GM21447 (cell line): ENCODE measurements at regions not wholly inside any gene's neighbourhood (a gene's known extent, or its start where the extent isn't known, plus 50 kb on each side); places are given as distances from the start of the nearest gene placed in this dataset.

Experiments
- ATAC-seq: cut with Tn5 transposase; IDR thresholded peaks from one replicate; pipeline ENCODE4 v1.9.1; 2021; ENCODE audit not compliant: unreplicated experiment

DNA sequence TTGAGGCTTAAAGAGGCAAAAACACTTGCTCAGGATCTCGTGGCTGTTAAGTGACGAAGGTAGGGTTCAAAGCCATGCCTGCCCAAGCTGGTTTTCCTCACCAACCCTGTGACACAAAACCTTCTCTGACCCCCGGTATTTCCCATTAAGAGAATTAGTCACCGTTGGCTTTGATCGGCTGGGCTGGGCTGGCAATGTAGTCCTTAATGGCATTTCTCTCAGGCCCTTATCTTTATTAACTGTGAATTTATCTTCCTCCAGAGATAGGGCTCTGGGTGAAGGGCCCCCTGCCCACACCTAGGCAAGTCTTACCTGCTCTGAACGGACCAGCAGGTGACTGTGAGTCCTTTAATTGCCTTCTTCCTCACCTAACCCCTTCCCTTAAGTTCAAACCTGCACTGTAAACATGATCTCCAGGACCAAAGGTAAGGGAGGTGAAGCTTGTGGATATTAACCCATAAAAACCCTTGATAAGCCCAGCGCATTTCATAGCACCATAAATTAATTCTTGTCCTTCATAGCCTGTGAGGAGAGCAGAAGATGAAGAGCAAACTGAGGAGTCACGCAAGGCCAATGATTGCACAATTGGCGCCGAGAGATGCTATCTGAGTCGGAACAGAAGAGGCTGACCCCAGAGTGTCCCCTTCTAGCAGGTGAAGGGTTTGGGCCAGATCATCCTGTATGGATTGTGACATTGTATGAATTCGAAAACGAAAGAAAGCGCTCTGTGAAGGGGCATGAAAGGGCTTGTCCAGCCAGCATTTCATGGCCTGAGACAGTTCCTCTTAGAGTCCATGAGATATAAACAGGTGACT is 790.8 kb upstream of the TBX3 start:
- no peak for ATAC-seq

DNA sequence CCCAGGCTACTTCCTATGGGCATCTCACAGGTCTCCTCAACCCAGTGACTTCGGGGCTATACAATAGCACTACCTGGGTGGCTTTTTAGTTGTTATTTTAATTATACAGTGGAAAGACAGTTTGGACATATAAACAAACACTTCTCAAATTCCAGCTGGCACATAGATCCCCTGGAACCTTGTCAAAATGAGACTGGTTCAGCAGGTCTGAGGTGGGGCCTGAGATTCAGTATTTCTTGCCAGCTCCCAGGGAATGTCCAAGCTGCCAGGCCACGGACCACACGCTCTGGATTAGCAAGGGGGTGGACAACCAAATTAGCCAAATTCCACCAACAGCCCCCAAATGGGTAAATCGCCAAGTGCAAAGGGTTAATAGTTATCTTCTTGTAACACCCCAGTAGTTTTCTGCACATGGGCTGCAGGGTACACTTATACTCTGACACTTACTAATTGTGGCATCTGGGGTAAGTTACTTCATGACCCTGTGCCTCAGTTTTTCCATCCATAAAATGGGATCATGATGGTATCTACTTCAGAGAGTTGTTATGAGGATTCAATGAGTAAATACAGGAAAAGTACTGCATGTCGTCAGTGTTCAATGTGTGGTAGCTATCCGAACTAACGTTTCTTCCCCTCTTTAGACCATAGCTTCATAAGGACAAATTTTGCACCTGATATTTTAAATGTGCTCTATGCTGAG is 789.4 kb upstream of the TBX3 start:
- ATAC-seq, result no peak

DNA sequence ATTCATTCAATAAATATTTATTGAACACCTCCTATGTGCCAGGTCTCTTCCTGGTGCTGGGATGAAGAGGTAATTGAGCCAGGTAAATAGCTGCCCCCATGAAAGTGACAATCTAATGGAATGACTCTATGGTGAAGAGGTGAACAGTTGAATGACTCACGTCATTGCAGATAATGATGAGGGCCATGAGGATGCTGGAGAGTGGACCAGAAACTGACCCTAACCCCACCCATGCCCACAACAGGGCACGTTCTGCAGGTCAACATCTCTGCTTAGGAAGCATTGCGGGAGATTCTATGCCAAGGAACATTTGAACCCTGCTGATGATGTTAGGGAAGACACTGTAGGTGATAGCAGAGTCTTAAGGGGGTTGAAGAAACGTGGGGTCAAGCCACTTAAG is 788.9 kb upstream of the TBX3 start:
- ATAC-seq, result no peak

DNA sequence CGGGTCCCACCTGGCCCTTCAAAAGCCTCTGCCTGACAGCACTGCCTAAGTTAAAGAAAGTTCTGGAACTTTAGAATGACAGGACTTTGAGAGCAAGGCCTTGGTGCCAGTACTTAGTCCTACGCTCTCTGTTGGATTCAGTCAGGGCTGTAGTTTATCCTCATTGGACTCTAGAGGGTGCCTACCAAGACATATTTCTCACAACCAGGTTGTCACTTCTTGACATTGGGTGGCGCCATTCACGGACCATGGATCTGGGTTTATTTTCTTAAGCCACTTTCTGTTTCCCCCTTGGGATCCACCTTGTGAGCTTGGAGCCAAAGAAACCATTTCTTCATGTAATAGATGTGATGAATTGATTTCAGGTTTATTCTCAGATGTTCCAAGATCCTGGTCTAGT is 787.0 kb upstream of the TBX3 start:
- no peak for ATAC-seq

DNA sequence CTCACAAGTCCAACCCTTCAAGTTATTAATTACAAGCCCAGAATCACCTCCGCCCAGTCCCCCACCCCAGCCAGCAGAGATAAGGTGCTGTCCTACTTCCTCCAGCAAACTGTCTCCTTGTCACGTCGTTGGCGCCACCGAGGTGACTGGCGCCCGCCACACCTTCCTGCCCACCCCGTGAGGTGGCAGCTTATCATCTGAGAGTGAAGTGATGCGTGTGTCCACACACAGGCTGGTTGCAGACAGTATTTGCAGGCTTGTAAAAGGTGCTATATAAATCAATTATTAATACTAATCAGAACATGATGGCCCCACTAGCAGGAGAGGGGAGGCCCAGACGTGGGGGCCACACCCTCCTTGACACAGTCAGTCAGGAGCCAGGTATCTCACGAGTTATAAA is 786.6 kb upstream of the TBX3 start:
- no peak for ATAC-seq

DNA sequence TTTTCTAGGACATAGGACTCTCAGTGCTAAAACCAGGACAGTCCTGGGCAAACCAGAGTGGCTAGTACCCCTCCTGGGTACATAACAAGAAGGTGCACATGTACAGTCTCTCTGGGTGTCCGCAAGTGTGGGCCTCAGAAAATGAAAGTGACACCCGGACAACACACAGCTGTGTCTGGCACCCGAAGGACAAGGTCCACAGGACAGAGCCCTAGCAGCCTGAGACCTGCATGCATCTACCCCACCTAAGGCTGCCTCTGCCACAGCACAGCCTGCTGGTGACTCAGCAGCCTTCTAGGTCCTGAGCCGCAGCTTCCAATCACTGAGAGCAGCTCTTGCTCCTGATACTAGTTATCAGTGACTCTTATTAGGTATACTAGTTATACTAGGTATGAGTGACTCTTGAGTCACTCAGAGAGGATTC is 784.1 kb upstream of the TBX3 start:
- no peak for ATAC-seq

DNA sequence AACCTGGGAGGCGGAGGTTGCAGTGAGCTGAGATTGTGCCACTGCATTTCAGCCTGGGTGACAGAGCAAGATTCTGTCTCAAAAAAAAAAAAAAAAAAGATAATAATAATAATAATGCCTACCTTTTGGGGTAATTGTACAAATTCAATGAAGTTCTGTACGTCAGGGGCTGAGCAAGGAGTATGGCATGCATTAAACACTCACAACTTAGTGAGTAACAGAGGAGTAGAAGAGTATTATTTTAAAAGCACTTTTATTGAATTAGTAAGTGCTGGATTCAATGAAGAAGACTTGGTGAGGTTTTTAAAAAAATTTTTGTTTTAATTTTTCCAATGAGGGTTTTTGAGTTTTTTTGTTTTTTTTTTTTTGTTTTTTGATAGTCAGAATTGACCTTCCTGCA is 783.6 kb upstream of the TBX3 start:
- no peak for ATAC-seq

DNA sequence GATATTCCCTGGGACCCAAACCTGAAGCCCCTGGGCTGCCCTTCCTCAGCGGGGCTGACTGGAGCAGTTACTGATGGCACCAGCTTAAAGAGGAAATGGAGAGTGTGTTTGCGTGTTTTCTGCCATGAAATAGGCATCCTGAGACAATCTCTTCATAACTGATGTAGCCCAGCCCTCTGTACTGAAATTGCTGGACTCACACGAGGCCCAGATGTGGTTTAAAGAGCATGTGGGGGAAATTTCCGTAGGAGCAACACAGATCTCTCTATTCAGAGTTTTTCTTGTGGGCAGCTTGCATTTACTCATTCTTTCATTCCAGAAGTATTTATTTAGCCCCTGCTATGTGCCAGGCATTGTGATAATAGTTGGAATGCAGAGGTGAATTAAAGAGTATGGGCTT is 782.1 kb upstream of the TBX3 start:
- no peak for ATAC-seq

DNA sequence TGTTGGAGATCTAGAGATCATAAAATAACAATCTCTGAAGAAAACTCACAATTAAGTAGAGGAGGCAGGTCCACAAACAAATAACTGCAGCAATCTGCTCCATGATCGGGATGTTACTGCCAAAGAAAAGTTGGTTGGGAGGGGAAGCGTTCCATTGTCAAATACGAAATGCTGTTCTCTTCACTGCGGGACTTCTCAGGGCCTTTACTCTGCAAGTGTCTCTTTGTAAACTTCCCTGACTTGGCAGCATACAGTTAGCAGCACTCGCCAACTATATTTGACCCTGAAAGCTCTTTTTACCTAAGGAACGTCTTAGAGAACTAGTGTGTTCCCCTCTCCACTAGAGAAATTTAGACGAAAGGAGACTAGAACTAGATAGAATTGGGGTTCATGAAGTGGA is 780.7 kb upstream of the TBX3 start:
- ATAC-seq, result no peak

DNA sequence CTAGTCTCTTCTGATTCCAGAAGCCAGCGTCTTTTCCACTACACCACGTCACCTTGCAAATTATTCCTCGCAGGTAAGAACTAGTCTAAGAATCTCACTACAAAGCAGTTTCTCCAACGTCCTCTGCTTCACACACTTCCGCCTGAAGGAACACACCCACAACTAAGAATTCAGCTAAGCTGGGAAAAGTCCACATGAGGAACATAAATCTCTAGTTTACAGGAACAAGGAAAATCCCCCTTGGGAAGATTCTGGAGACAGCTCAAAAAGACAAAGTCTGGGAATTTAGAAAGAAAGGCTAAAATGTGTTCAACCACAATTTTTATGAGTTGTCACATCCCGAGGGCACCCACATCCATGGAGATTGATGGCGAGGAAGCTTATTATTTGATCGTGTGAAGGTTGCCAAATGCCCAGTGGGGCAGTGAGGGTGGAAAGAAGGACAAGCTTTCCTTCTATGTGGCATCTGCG is 780.2 kb upstream of the TBX3 start:
- no peak for ATAC-seq

DNA sequence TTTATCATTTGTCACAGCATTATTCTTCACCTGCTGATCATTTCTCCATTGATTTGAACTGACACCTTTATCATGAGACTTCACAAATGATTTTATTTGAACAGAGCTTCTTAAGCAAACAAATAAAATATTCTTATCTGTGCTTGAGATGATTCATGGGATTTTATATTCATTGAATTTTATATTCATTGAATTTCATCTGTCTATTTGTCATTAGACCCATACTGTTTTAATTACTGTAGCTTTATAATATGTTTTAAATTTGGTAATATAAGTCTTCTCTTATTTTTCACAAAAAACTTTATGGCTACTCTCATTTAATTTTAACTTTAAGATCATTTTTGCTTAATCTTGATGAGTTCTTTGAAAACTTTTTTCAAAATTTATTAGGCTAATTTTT is 777.4 kb upstream of the TBX3 start:
- no peak for ATAC-seq

DNA sequence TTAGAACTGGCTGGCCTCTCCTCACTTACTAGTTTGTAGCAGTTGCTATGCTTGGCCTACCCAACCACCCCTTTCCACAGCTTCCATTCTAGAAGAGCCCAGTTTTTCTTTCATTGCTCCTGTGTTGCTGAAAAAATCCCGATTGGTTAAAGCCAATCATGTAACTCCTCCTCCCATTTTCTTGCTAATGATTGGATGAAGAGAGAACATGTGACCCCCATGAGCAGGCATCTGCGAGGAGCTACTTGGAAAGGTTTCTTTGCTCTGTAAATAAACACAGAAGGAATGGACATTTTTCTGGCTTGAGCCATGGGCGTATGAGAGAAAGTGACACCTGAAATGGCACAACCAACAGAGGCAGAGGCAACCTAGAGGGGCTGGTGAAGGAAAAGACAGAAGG is 773.8 kb upstream of the TBX3 start:
- ATAC-seq, result no peak

DNA sequence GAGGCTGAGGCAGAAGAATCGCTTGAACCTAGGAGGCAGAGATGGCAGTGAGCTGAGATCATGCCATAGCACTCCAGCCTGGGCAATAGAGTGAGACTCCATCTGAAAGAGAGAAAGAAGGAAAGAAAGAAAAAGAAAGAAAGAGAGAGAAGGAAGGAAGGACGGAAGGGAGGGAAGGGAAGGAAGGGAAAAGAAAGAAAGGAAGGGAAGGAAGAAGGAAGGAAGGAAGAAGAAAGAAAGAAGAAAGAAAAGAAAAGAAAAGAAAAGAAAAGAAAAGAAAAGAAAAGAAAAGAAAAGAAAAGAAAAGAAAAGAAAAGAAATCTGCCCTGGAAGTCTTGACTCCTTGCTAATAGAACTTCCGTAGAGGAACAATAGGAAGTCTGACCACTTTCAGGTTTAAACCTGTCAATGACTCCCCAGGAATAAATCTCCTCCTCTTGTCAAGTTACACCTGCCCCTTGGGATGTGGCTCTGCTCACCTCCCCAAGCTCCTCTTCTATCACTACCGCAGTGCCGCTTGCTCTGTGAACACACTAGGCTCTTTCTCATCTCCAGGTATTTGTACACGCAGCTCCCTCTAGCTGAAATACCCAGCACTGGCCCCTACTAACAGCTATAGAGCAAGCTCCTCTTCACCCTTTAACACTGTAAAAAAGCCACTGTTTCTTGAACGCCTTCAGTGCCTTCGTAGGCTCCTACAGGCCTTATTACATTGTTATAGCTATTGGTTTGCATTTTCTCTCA is 773.1 kb upstream of the TBX3 start:
- no peak for ATAC-seq

DNA sequence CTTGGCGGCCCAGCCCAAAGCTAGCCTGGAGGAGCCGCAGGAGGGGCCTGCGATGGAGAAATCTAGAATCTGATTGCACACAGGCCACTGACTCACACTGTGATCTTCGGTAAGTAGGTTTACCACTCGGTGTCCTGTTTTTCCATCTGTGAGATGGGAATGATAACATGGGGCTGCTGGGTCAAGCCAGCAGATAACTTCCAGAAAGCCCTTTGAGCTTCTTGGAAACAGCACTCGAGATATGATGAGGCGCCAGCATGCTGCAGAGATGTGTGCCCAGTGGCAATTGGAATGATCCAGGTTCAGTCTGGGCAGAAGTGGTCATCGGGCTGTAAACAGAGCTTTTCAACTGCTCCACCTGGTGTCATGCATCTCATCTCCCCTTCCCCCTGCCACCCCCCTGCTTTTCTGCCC is 771.3 kb upstream of the TBX3 start:
- ATAC-seq, result no peak

DNA sequence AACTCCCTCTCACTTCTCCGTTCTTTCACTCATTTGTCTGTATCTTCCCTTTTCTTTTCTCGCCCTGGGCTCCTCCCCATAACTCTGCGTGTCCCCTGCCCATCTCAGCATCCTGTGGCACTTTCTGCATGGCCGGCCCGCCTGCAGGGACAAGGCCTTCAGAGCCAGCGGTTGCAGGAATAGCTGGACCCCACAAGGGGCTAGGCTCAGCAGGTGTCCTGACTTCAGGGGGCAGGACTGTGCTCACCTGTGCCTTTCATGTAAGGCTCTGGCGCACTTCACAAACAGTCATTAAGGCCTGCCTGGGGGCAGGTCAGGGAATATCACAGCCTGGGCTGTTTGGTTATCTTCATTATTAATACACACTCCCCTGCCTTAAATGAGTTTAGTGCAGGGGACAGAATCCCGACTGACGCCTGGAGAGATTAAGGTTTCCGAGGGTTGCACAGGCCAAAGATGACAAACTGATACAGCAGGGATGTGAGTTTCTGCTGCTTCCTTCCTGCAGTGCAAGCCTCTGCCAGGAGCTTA is 768.8 kb upstream of the TBX3 start:
- no peak for ATAC-seq

DNA sequence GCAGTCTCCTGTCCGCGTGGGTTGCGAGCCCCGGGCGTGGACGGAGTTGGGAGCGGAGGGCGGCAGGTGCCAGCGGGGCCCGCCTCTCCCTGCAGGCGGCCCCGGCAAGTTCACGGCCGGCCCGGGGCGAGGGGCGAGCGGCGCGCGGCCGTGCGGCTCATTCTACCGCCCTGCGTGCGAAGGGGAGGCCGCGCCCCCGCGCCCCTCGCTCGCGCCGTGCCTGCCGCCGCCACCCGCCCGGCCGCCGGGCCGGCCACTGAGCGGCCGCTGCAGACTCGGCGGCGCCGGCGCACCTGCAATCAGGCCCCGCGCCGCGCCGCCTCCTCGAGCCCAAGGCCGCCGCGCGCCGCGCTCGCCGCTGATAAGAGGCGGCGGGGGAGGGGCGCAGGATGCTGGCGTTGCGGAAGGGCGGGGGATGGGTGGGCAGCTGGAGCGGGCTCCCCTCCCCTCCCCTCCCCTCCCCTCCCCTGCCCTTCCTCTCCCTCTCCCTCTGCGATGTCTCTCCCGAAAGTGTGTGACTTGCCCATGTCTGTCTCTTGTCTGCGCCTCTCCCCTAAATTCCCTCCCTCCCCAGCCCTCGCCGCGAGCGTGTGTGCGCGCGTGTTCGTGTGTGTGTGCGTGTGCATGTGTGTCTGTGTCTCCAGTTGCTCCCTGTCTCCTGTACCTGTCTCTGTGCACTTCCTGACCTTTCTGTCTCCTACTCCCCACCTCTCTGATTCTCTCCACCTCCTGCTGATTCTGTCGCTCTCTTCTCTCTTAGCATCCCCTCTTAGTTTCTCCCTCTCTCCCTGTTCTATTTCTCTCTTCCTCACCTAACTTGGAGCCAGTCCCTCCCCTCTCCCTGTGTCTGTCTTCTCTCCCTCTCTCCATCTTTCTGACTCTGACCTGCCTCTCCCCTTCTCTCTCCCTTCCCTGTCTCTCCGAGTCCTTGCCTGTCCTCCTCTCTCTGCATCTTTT is 768.1 kb upstream of the TBX3 start:
- no peak for ATAC-seq

DNA sequence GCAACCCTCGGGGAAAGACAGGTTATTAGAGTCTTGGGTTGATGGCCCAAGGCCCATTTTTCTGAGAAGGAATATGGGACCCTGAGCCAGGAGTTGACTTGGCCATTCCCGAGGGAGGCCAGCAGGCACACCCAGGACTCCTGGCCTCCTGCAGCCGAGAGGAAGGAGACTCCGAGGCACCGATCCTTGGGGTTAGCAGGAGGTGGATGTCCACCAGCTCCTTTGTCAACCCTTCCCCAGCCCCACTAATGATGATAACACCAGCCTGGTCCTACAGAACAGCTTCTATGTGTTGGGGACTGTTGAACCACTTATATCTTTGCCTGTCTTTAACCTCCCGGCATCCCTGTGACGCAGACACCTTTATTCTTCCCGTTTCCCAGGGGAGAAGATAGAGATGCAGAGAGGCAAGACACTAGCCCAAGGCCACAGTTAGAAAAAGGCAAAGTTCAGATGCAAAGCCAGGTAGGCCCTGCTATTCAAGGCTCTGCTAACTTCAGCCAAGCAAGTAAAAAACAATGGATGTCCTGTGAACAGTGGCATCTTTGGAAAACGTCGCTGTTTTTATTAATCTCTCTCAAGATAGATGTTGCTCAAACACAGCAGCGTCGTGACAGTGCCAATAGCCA is 767.3 kb upstream of the TBX3 start:
- no peak for ATAC-seq

DNA sequence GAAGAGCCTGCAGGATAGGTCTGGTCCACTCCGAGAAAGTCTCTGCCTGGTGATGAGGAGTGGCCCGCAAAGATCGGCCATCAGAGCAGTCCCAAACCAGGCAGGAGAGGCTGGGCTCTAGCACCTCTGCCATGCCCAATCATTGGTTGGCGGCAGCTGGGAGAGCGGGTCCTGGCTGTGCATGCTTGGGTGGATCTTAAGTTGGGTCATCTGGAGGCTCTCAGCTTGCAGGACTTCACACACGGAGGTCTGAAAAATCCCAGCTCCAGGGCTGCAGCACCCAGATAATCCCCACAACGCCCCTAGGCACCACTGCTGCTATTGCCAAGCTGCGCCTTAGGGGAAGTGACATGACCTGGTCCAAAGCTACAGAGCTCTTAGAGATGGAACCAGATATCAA is 766.7 kb upstream of the TBX3 start:
- ATAC-seq, result no peak

DNA sequence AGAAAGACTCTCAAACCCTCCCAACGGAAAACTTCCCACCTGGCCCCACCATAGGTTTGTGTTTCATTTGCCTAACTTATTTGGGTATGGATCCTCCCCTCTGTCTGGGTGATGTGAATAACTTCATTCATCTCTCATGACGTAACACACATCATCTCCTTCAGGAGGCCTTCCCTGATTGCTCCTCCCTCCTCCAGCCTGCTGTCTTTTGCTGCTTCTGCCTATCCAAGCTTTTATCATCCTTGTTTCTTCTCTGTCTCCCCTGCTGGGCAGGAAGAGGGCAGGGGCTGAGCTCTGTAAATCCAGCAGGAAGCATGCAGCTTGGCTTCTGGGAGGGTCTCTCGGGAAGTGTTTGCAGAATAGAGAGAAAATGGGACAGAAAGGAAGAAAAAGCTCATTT is 766.0 kb upstream of the TBX3 start:
- ATAC-seq, result no peak

DNA sequence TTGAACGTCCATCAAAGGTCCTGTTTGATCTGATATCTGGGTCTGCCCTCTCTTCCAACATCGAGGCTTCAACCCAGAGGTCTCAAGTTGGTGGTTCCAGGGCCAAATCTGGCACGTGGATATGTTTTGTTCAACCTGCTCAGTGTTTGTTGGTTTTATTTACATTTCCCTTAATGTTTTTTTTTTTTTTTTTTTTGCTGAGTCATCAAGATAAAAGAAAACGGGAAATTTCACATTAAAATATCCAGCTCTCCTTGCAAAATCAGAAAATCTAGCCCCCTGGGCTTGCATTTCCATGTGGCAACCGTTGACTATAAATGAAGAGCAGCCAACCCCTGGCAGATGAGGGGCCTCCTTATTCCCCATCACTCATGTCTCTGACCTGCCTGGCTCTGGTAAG is 765.6 kb upstream of the TBX3 start:
- no peak for ATAC-seq
